HL-60 (cell line): ENCODE measurements at regions not wholly inside any gene's neighbourhood (a gene's known extent, or its start where the extent isn't known, plus 50 kb on each side); places are given as distances from the start of the nearest gene placed in this dataset.

Experiments
- GABPA ChIP-seq: IDR thresholded peaks from 2 replicates; pipeline ENCODE4 v1.6.1; 2012; ENCODE audit warnings: low read depth
- TF ChIP-seq, protein P1 (sequence below): IDR thresholded peaks from one replicate; pipeline ENCODE4 v1.5.1; 2011; ENCODE audit warnings: low read length, control low read depth, inconsistent platforms; ENCODE audit not compliant: insufficient read depth
- TF ChIP-seq, protein P2 (sequence below): IDR thresholded peaks from 2 replicates; pipeline ENCODE4 v1.6.1; 2012; ENCODE audit warnings: low read depth; ENCODE audit not compliant: insufficient replicate concordance

DNA sequence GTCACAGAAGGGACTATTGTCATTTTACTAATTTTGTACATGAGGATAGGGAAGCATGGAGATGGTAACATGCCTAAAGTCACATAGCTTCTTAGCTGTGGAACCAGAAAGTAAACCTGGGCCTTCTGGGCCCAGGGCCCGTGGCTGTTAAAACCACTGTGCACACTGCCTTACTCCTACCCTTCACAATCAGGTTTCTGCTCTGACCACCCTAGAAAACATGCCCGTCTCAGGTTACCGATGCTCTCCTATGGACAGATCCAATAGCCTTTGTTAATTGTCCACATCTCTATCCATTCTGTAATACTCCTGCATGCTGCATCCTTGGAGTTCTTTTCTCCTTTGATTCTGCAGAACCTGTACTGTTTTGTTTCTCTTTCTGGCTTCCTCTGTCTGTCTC lies 79.0 kb upstream of the TACR1 start:
- TF ChIP-seq GABPA, result no peak
- TF ChIP-seq, protein P1, sequence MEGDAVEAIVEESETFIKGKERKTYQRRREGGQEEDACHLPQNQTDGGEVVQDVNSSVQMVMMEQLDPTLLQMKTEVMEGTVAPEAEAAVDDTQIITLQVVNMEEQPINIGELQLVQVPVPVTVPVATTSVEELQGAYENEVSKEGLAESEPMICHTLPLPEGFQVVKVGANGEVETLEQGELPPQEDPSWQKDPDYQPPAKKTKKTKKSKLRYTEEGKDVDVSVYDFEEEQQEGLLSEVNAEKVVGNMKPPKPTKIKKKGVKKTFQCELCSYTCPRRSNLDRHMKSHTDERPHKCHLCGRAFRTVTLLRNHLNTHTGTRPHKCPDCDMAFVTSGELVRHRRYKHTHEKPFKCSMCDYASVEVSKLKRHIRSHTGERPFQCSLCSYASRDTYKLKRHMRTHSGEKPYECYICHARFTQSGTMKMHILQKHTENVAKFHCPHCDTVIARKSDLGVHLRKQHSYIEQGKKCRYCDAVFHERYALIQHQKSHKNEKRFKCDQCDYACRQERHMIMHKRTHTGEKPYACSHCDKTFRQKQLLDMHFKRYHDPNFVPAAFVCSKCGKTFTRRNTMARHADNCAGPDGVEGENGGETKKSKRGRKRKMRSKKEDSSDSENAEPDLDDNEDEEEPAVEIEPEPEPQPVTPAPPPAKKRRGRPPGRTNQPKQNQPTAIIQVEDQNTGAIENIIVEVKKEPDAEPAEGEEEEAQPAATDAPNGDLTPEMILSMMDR, result no peak
- TF ChIP-seq, protein P2, sequence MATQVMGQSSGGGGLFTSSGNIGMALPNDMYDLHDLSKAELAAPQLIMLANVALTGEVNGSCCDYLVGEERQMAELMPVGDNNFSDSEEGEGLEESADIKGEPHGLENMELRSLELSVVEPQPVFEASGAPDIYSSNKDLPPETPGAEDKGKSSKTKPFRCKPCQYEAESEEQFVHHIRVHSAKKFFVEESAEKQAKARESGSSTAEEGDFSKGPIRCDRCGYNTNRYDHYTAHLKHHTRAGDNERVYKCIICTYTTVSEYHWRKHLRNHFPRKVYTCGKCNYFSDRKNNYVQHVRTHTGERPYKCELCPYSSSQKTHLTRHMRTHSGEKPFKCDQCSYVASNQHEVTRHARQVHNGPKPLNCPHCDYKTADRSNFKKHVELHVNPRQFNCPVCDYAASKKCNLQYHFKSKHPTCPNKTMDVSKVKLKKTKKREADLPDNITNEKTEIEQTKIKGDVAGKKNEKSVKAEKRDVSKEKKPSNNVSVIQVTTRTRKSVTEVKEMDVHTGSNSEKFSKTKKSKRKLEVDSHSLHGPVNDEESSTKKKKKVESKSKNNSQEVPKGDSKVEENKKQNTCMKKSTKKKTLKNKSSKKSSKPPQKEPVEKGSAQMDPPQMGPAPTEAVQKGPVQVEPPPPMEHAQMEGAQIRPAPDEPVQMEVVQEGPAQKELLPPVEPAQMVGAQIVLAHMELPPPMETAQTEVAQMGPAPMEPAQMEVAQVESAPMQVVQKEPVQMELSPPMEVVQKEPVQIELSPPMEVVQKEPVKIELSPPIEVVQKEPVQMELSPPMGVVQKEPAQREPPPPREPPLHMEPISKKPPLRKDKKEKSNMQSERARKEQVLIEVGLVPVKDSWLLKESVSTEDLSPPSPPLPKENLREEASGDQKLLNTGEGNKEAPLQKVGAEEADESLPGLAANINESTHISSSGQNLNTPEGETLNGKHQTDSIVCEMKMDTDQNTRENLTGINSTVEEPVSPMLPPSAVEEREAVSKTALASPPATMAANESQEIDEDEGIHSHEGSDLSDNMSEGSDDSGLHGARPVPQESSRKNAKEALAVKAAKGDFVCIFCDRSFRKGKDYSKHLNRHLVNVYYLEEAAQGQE, result no peak
